K562 (cell line): ENCODE measurements at regions not wholly inside any gene's neighbourhood (a gene's known extent, or its start where the extent isn't known, plus 50 kb on each side); places are given as distances from the start of the nearest gene placed in this dataset.

ENCODE experiments used
- ATAC-seq: fragments of 200-7000 bp; cut with Tn5 transposase; 3 replicates; pipeline ENCODE4 v1.9.1; 2020; ENCODE audit warnings: moderate library complexity
- BruUV-seq: library from RNA; stranded (reverse); fragments of 400-500 nt; replicated peaks from 2 replicates; lab custom pipeline; 2021; lab: Mats Ljungman, UMichigan
- CTCF ChIA-PET: fragments of 300-600 bp; formaldehyde crosslinking; extraction: SDS; loops from one replicate; lab custom pipeline; 2021; ENCODE audit warnings: low intra/inter-chr PET ratio; lab: Yijun Ruan, JAX
- POLR2A ChIA-PET: fragments of 300-600, 350-650 bp; sonication (Branson Sonifier 250); formaldehyde crosslinking; extraction: SDS; loops from one replicate; lab custom pipeline; 2021; ENCODE audit warnings: antibody characterized with exemption, inconsistent platforms; lab: Yijun Ruan, JAX
- DNase-seq, 4 experiments: peaks; one replicate each; pipeline versions ENCODE4 v3.0.0 to v3.0.0-alpha.2; 2011 to 2018; ENCODE audit warnings: low spot score in 3 of 4, mixed read lengths in 3 of 4; ENCODE audit errors: extremely low read depth in 1 of 4
- FAIRE-seq: peaks from 2 replicates; lab custom pipeline; 2011; peaks lifted over from hg19 to GRCh38; lab: Jason Lieb, UNC
- H2AFZ ChIP-seq: 2 replicates; pipeline ENCODE4 v1.6.0; 2011; ENCODE audit warnings: low read depth, low read length, control low read depth, inconsistent platforms
- H3K27ac ChIP-seq: fragments of 200-600 bp; 3 replicates; pipeline ENCODE4 v1.8.0; 2011; ENCODE audit warnings: low read depth, mild to moderate bottlenecking, control low read depth, inconsistent platforms, low read length, moderate library complexity, mixed read lengths; ENCODE audit errors: extremely low read depth
- H3K27me3 ChIP-seq, 2 experiments: fragments of 300-600 bp in 1 of 2; 2 replicates in 1 of 2; 3 replicates in 1 of 2; pipeline versions ENCODE4 v1.6.0 to v1.8.0; 2011; ENCODE audit warnings: inconsistent platforms in 2 of 2, low read length in 2 of 2, mild to moderate bottlenecking in 1 of 2, mixed read lengths in 1 of 2, moderate library complexity in 1 of 2; ENCODE audit not compliant: control insufficient read depth in 2 of 2, insufficient read depth in 2 of 2
- H3K36me3 ChIP-seq: fragments of 300-600 bp; 3 replicates; pipeline ENCODE4 v1.8.0; 2011; ENCODE audit warnings: mild to moderate bottlenecking, low read length, inconsistent platforms; ENCODE audit not compliant: control insufficient read depth, insufficient read depth
- H3K4me1 ChIP-seq, 2 experiments: fragments of 200-600 bp in 1 of 2; replicated peaks in 1 of 2; 2 replicates in 1 of 2; 3 replicates in 1 of 2; pipeline versions ENCODE4 v1.5.1 to v1.8.0; 2011; ENCODE audit warnings: inconsistent platforms in 2 of 2, low read length in 2 of 2, mild to moderate bottlenecking in 1 of 2, mixed read lengths in 1 of 2, moderate library complexity in 1 of 2; ENCODE audit not compliant: control insufficient read depth in 2 of 2, insufficient read depth in 2 of 2
- H3K4me2 ChIP-seq: 2 replicates; pipeline ENCODE4 v1.6.1; 2011; ENCODE audit warnings: low read length, control low read depth, inconsistent platforms, mixed read lengths; ENCODE audit not compliant: insufficient read depth
- H3K4me3 ChIP-seq: fragments of 200-600 bp; sonication (generic), shearing (Covaris generic); 2 replicates; pipeline ENCODE4 v1.5.1; 2016; ENCODE audit warnings: control low read depth, inconsistent platforms
- H3K79me2 ChIP-seq: fragments of 200-600 bp; 3 replicates; pipeline ENCODE4 v1.8.0; 2011; ENCODE audit warnings: low read length, inconsistent platforms; ENCODE audit not compliant: control insufficient read depth, insufficient read depth
- H3K9ac ChIP-seq, 2 experiments: 2 replicates each; pipeline versions ENCODE4 v1.6.0 to v1.6.1; 2011; ENCODE audit warnings: low read depth in 2 of 2, low read length in 2 of 2, control low read depth in 1 of 2, inconsistent platforms in 1 of 2, mild to moderate bottlenecking in 1 of 2, mixed read lengths in 1 of 2; ENCODE audit not compliant: insufficient read depth in 1 of 2
- H3K9me1 ChIP-seq: one replicate; pipeline ENCODE4 v1.6.0; 2011; ENCODE audit warnings: inconsistent platforms, mild to moderate bottlenecking, low read length, moderate library complexity; ENCODE audit not compliant: control insufficient read depth, insufficient read depth
- H3K9me3 ChIP-seq: replicated peaks from 2 replicates; pipeline ENCODE4 v1.5.1; 2011; ENCODE audit warnings: low read depth, low read length, inconsistent platforms; ENCODE audit not compliant: control insufficient read depth, insufficient read depth
- H4K20me1 ChIP-seq: replicated peaks from 2 replicates; pipeline ENCODE4 v1.6.1; 2011; ENCODE audit warnings: low read length, inconsistent platforms, mixed read lengths; ENCODE audit not compliant: control insufficient read depth, insufficient read depth
- FOSL1 ChIP-seq: fragments of 200-800 bp; sonication (Bioruptor generic); conservative IDR thresholded peaks from 2 replicates; pipeline ENCODE4 v1.6.1; 2016; ENCODE audit warnings: missing genetic modification characterization, missing compliant biosample characterization
- JUND ChIP-seq, 2 experiments: IDR thresholded peaks; 2 replicates in 1 of 2; 3 replicates in 1 of 2; pipeline ENCODE4 v1.6.1; 2011; ENCODE audit warnings: borderline replicate concordance in 2 of 2, low read depth in 2 of 2, low read length in 2 of 2, improper control_type of control experiment in 1 of 2, missing biosample characterization in 1 of 2, missing genetic modification characterization in 1 of 2, missing genetic modification reagents in 1 of 2
- ZKSCAN8 ChIP-seq: fragments of 200-800 bp; sonication (Bioruptor generic); IDR thresholded peaks from 2 replicates; pipeline ENCODE4 v1.6.1; 2016; ENCODE audit warnings: missing genetic modification characterization, missing compliant biosample characterization
- ZNF324 ChIP-seq: fragments of 250-450 bp; sonication (Bioruptor Pico); IDR thresholded peaks from 2 replicates; pipeline ENCODE4 v1.4.0; 2020; ENCODE audit warnings: mild to moderate bottlenecking
- WGBS: fragments of 100-300 bp; shearing (Covaris generic); methylation state at CpG from one replicate; pipeline ENCODE4 v1.1.6; 2016; ENCODE audit warnings: low coverage, mixed read lengths; ENCODE audit not compliant: insufficient coverage; ENCODE audit errors: missing lambda C conversion rate; 5-methylcytosine and 5-hydroxymethylcytosine counted together
- in situ Hi-C: fragments of 300-500 bp; cut with MboI; formaldehyde crosslinking; loops from 4 replicates; pipeline ENCODE4 v1.15.0; 2018; ENCODE audit warnings: inconsistent platforms, mixed read lengths
- intact Hi-C: fragments of 100-400 bp; cut with micrococcal nuclease; formaldehyde crosslinking; loops from 2 replicates; pipeline ENCODE4 v1.14.2; 2022
- TF ChIP-seq, protein P1 (sequence below): sonication (generic); formaldehyde crosslinking; IDR thresholded peaks from 2 replicates; pipeline ENCODE4 v1.5.0; 2020; ENCODE audit warnings: missing genetic modification reagents
- TF ChIP-seq, protein P2 (sequence below), 2 experiments: fragments of 450-650 bp in 1 of 2; sonication (generic) in 1 of 2; formaldehyde crosslinking in 1 of 2; IDR thresholded peaks in 1 of 2; conservative IDR thresholded peaks in 1 of 2; 2 replicates each; pipeline versions ENCODE4 v1.6.1 to v1.8.1; 2016 to 2023; ENCODE audit warnings: mild to moderate bottlenecking in 2 of 2, moderate library complexity in 2 of 2, inconsistent platforms in 1 of 2, missing genetic modification reagents in 1 of 2

DNA sequence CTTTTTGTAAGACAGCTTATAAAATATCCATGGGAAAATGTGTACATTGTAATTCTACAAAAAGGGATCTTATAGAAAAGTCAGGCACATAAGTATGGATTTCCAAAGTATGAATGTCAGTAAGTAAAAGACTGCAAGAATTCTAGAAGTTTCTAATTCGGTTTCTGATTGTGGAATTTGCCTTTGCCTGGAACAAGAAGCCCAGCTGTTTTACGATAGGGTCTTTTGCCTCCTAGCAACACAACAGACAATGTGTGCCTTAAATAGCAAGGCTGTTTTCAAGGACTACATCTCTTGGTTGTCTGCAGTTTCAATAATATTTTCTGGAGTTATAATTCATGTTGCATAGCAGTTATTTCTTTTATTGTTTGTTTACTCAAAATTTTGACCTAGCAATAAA, 312.9 kb downstream of the MTX2 start (continued):
- TF ChIP-seq, protein P1, sequence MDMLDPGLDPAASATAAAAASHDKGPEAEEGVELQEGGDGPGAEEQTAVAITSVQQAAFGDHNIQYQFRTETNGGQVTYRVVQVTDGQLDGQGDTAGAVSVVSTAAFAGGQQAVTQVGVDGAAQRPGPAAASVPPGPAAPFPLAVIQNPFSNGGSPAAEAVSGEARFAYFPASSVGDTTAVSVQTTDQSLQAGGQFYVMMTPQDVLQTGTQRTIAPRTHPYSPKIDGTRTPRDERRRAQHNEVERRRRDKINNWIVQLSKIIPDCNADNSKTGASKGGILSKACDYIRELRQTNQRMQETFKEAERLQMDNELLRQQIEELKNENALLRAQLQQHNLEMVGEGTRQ (CRISPR knock-in tag) = no peak
- no peak for TF ChIP-seq ZKSCAN8 (CRISPR knock-in tag)

DNA sequence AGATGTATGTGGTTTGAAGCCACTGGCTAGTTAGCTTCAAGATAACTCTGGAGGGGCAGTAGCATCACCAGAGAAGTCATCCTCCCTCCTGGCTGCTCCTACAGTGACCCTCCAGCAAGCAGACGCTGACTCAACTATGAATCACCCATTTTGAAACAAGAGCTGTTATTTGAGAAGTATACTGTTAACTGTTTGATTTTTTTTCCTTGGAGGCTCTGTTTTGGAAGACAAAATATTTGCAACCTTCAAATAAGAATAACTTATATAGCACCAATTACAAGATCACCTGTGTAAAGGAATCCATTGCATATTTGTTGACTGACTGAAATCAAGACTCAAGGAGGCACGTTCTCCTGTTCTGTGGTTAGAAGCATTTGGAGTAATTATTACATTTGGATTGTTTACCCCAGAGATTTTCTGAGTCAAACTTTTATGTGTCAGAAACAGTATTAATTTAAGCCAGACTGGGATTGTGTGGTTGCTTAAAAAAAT, 313.8 kb downstream of the MTX2 start:
- no peak overlapping the region for H3K27ac ChIP-seq
- TF ChIP-seq JUND (IDR thresholded peaks at IDR 0.05; ENCODE audit: borderline replicate concordance, low read depth, low read length) (no peak; the same call in 1 of the 2 replicates), JUND (tag; IDR thresholded peaks at IDR 0.05; ENCODE audit: borderline replicate concordance, low read depth, low read length) (0 out of 3 replicates have a peak, but pooled peaks have one; percentile 32), FOSL1 (tag) (peak; percentile 93), ZNF324 (CRISPR knock-in tag) (no peak)
- TF ChIP-seq, protein P2, sequence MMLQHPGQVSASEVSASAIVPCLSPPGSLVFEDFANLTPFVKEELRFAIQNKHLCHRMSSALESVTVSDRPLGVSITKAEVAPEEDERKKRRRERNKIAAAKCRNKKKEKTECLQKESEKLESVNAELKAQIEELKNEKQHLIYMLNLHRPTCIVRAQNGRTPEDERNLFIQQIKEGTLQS (IDR thresholded peaks at IDR 0.05) = peak; percentile 50
- TF ChIP-seq, protein P2 (CRISPR knock-in tag; conservative IDR thresholded peaks at IDR 0.05) = no peak
- no peaks in the 10 kb centered on the region for H3K9me1 ChIP-seq
- H3K9me3 ChIP-seq = no peaks in the 10 kb centered on the region
- H3K36me3 ChIP-seq = no peaks in the 10 kb centered on the region
- no peak overlapping the region for H2AFZ ChIP-seq
- POLR2A ChIA-PET = no interaction called here
- no peaks in the 10 kb centered on the region for H3K4me1 ChIP-seq
- H3K9ac ChIP-seq = no peak overlapping the region
- 0% methylated on average over 2 of the region's 2 CpGs for WGBS
- H3K79me2 ChIP-seq = no peaks in the 10 kb centered on the region
- H3K27me3 ChIP-seq = peaks cover 0 to 2% of the 10 kb centered on the region in 2 experiments; a peak in 1 of 5 replicates
- in situ Hi-C loops = no loop called here
- FAIRE-seq = no peak
- H3K4me2 ChIP-seq = no peak overlapping the region
- peak in 1 of 4 experiments; percentile 18 for DNase-seq
- intact Hi-C loops = no loop called here
- ATAC-seq = no peak
- H4K20me1 ChIP-seq = no peaks in the 10 kb centered on the region
- H3K4me3 ChIP-seq = no peak overlapping the region
- CTCF ChIA-PET = no interaction called here
- no TSS peak for BruUV-seq
